PC-9 (cell line): ENCODE measurements at regions not wholly inside any gene's neighbourhood (a gene's known extent, or its start where the extent isn't known, plus 50 kb on each side); places are given as distances from the start of the nearest gene placed in this dataset.

Experiments used
- BruUV-seq: library from RNA; stranded (reverse); fragments of 400-500 nt; replicated peaks from 2 replicates; lab custom pipeline; 2021; lab: Mats Ljungman, UMichigan
- CTCF ChIA-PET: fragments of 300-600 bp; sonication (Branson Sonifier 250); formaldehyde crosslinking; loops from one replicate; lab custom pipeline; 2022; ENCODE audit warnings: antibody characterized with exemption; lab: Charles Lee
- POLR2A ChIA-PET: fragments of 300-600 bp; sonication (Branson Sonifier 250); formaldehyde crosslinking; loops from one replicate; lab custom pipeline; 2022; ENCODE audit warnings: antibody characterized with exemption; ENCODE audit not compliant: unreplicated experiment; lab: Charles Lee
- DNase-seq, 2 experiments: peaks; one replicate each; pipeline versions ENCODE4 v3.0.0 to v3.0.0-alpha.2; 2015 to 2022; ENCODE audit warnings: mixed read lengths in 1 of 2
- H2AFZ ChIP-seq: fragments of 200-600 bp; sonication (generic); 2 replicates; pipeline ENCODE4 v1.8.1; 2017; ENCODE audit warnings: antibody characterized with exemption
- H3F3A ChIP-seq: fragments of 200-600 bp; sonication (generic); 2 replicates; pipeline ENCODE4 v1.8.1; 2017; ENCODE audit warnings: antibody characterized with exemption, mild to moderate bottlenecking, low read depth; ENCODE audit not compliant: insufficient read depth
- H3K27ac ChIP-seq: fragments of 200-600 bp; sonication (generic); 2 replicates; pipeline ENCODE4 v1.6.1; 2016; ENCODE audit warnings: mixed run types
- H3K27me3 ChIP-seq: fragments of 200-600 bp; sonication (generic); 2 replicates; pipeline ENCODE4 v1.6.1; 2016; ENCODE audit warnings: low read depth, mixed run types; ENCODE audit not compliant: insufficient read depth
- H3K36me3 ChIP-seq: fragments of 200-600 bp; sonication (generic); 2 replicates; pipeline ENCODE4 v1.6.1; 2016; ENCODE audit warnings: low read depth, mixed run types
- H3K4me1 ChIP-seq: fragments of 200-600 bp; sonication (generic); replicated peaks from 2 replicates; pipeline ENCODE4 v1.6.1; 2016; ENCODE audit warnings: mixed run types; ENCODE audit not compliant: insufficient read depth
- H3K4me2 ChIP-seq: fragments of 200-600 bp; sonication (generic); 2 replicates; pipeline ENCODE4 v1.6.1; 2017; ENCODE audit warnings: mixed run types
- H3K4me3 ChIP-seq: fragments of 200-600 bp; sonication (generic); 2 replicates; pipeline ENCODE4 v1.6.1; 2016; ENCODE audit warnings: mixed run types
- H3K79me2 ChIP-seq: fragments of 200-600 bp; sonication (generic); 2 replicates; pipeline ENCODE4 v1.6.1; 2017; ENCODE audit warnings: low read depth, mixed run types
- H3K9me2 ChIP-seq: fragments of 200-600 bp; sonication (generic); 2 replicates; pipeline ENCODE4 v1.8.1; 2017; ENCODE audit warnings: mild to moderate bottlenecking; ENCODE audit not compliant: insufficient read depth
- H3K9me3 ChIP-seq: fragments of 200-600 bp; sonication (generic); 2 replicates; pipeline ENCODE4 v1.8.1; 2016; ENCODE audit warnings: low read depth; ENCODE audit not compliant: insufficient read depth
- H4K20me1 ChIP-seq: fragments of 200-600 bp; sonication (generic); 2 replicates; pipeline ENCODE4 v1.8.1; 2017; ENCODE audit not compliant: insufficient read depth
- CTCF ChIP-seq: fragments of 200-600 bp; sonication (generic); conservative IDR thresholded peaks from 2 replicates; pipeline ENCODE4 v1.6.1; 2017; ENCODE audit warnings: mixed run types, antibody characterized with exemption, mild to moderate bottlenecking, moderate library complexity
- EZH2 ChIP-seq: fragments of 200-600 bp; sonication (generic); IDR thresholded peaks from 2 replicates; pipeline ENCODE4 v1.8.0; 2017; ENCODE audit warnings: antibody characterized with exemption, low read depth
- intact Hi-C: fragments of 100-400 bp; cut with micrococcal nuclease; formaldehyde crosslinking; loops from one replicate; pipeline ENCODE4 v1.10.0; 2022; ENCODE audit not compliant: unreplicated experiment

GRCh38 chr10:105803206-105803605 is 1162.1 kb downstream of the SORCS3 start:
- BruUV-seq = no TSS peak
- intact Hi-C loops = no loop called here
- no peaks in the 10 kb centered on the region for H4K20me1 ChIP-seq
- ChIA-PET POLR2A (no interaction called here), CTCF (no interaction called here)
- no peak overlapping the region for H3K4me3 ChIP-seq
- H3K27me3 ChIP-seq = no peaks in the 10 kb centered on the region
- TF ChIP-seq EZH2 (no peak), CTCF (no peak)
- H3K4me2 ChIP-seq = no peak overlapping the region
- no peaks in the 10 kb centered on the region for H3K36me3 ChIP-seq
- no peak overlapping the region for H3K27ac ChIP-seq
- H3F3A ChIP-seq = no peaks in the 10 kb centered on the region
- no peaks in the 10 kb centered on the region for H3K9me3 ChIP-seq
- no peak for DNase-seq
- H3K9me2 ChIP-seq = no peaks in the 10 kb centered on the region
- no peaks in the 10 kb centered on the region for H3K4me1 ChIP-seq
- no peaks in the 10 kb centered on the region for H3K79me2 ChIP-seq
- H2AFZ ChIP-seq = no peak overlapping the region

- Histone ChIP-seq H3K4me2 (no peak overlapping the region), H3K4me1 (no peaks in the 10 kb centered on the region), H3K27ac (no peak overlapping the region), H3K36me3 (no peaks in the 10 kb centered on the region), H3K79me2 (no peaks in the 10 kb centered on the region), H3F3A (no peaks in the 10 kb centered on the region), H3K27me3 (no peaks in the 10 kb centered on the region), H3K4me3 (no peak overlapping the region), H4K20me1 (no peaks in the 10 kb centered on the region), H2AFZ (no peak overlapping the region), H3K9me2 (no peaks in the 10 kb centered on the region), H3K9me3 (no peaks in the 10 kb centered on the region)
- no peak for DNase-seq
- CTCF ChIA-PET = no interaction called here
- POLR2A ChIA-PET = no interaction called here
- intact Hi-C loops = no loop called here
- BruUV-seq = no TSS peak
- TF ChIP-seq EZH2 (no peak), CTCF (no peak)
Measured at GRCh38 chr10:105800641-105801040, 1159.6 kb downstream of the SORCS3 start.

GRCh38 chr10:105798328-105798889 is 1157.3 kb downstream of the SORCS3 start:
- H3K4me2 ChIP-seq = no peak overlapping the region
- H3K4me3 ChIP-seq = no peak overlapping the region
- H3K27me3 ChIP-seq = no peaks in the 10 kb centered on the region
- no peaks in the 10 kb centered on the region for H3K79me2 ChIP-seq
- no peak overlapping the region for H3K27ac ChIP-seq
- H3K9me2 ChIP-seq = no peaks in the 10 kb centered on the region
- H2AFZ ChIP-seq = no peak overlapping the region
- no TSS peak for BruUV-seq
- ChIA-PET POLR2A (no interaction called here), CTCF (no interaction called here)
- H3K9me3 ChIP-seq = no peaks in the 10 kb centered on the region
- TF ChIP-seq EZH2 = no peak
- no peak for TF ChIP-seq CTCF
- no peaks in the 10 kb centered on the region for H3K4me1 ChIP-seq
- H4K20me1 ChIP-seq = no peaks in the 10 kb centered on the region
- intact Hi-C loops = no loop called here
- H3F3A ChIP-seq = no peaks in the 10 kb centered on the region
- no peak for DNase-seq
- no peaks in the 10 kb centered on the region for H3K36me3 ChIP-seq
